GM19193 (cell line): ENCODE measurements at regions not wholly inside any gene's neighbourhood (a gene's known extent, or its start where the extent isn't known, plus 50 kb on each side); places are given as distances from the start of the nearest gene placed in this dataset.

Experiments
- POLR2A ChIP-seq: IDR thresholded peaks from 4 replicates; pipeline ENCODE4 v1.6.1; 2011; ENCODE audit not compliant: insufficient read depth, insufficient read length; ENCODE audit errors: extremely low read depth

DNA sequence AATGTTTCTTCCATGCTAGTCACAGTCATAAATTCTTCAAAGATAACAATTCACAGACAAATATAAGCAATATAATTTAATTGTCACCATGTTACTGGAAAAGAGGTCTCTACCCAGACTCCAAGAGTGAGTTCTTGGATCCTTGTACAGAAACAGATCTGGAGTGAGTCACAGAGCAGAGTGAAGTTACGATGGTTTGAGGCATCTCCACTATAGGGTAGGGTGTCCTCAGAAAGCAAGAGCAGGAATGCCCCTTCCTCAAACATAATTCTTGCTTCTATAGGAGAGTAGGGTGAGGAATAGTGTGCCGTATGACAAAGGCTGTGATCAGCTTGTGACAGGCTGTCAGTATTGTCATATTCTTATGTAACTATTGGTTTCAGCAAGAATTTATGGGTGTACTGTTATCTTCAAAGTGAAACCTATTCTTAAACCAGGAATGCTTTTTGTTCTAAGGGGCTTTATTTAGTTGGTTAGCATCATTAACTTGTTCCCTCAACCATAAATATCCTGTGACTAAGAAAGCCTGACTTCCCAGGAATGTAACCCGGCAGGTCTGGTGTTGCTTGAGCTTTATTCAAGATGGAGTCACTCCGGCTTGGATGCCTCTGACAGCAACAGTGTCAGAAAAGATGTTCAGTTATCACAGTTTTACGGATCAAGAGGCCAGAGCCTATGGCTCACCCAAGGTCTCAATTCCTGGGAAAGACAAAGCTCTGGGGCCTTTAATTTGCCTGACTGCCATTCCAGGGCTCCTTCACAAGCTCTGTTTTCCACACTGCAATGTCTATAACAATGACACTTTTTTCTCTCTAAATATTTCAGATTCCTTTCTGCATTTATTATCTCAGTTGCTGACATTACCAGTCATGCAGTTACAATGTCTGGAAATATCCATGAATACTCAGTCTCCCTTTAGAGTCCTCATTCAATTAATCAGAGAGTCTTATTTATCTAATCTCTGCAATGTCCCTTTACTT, 298.6 kb downstream of the C6orf118 start:
- no peak for TF ChIP-seq POLR2A

DNA sequence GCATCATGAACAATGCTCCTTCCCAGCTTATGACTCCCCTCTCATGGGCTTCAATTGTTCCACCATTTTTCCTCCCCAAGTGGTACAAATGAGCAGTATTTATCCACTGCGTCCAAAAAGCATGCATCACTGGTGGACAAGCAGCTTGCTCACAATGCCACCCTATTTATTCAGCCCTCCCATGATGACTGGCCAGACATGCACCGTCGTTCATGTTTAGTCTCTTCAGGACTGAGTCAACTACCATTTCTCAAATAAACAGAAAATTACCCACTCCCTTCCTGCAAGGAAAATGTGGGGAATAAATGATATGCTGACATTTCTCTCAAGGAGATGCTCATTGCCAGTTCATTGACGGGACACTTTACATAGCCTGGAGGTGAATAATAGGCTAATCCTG, 300.4 kb downstream of the C6orf118 start:
- no peak for TF ChIP-seq POLR2A

DNA sequence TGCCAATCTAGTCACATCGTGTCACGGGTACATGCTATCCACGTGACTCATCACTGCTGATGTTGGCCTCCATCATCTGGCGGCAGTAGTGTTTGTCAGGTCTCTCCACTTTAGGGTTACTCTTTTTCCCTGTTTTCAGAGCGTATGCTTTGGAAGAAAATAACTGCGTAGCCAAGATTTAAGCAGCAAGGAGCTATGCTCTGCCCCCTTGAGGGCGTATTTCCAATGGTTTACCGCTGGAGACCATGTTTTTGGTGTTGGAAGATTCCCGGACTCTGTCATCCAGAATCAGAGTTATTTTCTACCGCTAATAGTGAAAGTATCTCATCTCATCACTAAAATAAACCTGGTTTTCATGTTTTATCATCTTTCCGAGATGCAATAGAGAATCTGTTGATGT, 306.5 kb downstream of the C6orf118 start:
- no peak for TF ChIP-seq POLR2A

DNA sequence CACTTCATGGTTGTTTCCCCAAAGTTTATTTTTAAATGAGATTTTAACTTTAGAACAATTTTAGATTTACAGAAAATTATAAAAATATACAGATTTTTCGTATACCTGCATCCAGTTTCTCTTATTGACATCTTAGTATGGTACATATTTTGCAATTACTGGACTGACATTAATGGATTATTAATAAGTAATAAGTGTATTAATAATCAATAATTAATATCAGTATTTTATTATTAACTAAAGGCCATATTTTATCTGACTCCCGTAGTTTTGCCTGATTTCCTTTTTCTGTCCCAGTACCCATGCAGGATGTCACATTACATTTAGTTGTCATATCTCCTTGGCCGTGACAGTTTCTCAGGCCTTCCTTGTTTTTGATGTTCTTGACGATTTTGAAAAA, 307.0 kb downstream of the C6orf118 start:
- TF ChIP-seq POLR2A: no peak

DNA sequence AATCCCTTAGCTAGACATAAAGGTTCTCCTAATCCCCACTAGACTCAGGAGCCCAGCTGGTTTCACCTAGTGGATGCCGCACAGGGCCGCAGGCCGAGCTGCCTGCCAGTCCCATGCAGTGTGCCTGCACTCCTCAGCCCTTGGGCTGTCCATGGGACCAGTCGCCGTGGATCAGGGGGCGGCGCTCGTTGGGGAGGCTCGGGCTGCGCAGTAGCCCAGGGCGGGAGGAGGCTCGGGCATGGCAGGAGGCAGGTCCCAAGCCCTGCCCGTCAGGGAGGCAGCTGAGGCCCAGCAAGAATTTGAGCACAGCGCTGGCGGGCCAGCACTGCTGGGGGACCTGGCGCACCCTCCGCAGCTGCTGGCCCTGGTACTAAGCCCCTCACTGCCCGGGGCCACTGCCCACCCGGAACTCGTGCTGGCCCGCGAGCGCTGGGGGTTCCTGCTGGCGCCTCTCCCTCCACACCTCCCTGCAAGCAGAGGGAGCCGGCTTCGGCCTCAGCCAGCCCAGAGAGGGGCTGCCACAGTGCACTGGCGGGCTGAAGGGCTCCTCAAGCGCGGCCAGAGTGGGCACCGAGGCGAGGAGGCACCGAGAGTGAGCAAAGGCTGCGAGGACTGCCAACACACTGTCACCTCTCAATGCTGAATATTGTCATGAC, 307.8 kb downstream of the C6orf118 start:
- TF ChIP-seq POLR2A: no peak

DNA sequence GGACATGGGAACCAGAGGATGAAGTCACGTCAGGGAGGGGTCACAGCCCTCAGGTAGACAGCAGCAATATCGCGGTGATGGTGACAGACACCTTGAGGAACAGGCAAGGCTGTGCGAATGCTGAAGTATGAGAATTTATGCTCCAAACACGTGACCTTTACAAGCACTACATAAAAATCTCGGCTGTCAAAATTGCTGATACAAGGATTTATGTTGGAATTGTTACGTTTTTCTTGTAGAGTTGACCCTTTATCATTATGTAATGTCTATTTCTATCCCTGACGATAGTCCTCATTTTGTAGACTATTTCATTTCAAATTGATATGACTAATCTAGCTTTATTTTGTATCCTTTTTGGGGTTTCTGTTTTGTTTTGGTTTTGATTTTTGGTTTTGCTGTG, 311.1 kb downstream of the C6orf118 start:
- TF ChIP-seq POLR2A: no peak

DNA sequence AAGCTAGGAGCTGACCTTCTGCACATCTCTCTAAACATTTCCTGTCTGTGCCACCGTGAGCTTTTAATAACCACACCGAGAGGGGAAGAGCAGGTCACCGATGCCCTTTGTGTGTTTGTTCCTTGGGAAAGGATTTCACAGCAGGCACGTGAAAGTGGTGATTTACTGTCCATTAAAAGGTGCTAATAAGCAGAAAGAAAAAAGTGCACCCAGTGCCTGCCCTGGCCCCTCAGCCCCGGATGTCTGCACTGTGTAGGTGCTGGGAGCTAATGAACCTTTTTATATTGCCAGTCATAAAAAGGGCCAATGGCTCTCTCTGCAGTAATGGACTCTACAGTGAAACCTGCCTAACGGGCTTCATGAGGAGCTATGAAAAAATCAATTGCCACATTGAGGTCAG, 312.6 kb downstream of the C6orf118 start:
- no peak for TF ChIP-seq POLR2A

DNA sequence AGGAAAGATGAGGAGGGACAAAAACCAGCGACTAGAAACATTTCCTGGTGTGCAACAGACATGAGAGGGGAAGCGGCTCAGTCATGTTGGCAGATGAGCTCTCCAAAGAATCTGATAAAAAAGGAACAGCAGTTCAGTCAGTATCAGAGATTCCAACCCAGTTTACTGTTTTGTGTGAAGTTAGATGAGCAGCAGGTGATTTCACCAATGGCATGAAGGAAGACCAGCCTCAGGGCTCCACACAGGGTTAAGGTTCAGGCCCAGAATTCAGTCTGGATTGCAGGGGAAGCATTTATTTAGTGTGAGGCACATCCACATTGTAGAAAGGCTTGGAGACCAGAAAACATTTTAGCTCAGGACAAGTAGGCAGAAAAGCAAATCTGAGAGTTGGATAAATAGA, 317.8 kb downstream of the C6orf118 start:
- no peak for TF ChIP-seq POLR2A

DNA sequence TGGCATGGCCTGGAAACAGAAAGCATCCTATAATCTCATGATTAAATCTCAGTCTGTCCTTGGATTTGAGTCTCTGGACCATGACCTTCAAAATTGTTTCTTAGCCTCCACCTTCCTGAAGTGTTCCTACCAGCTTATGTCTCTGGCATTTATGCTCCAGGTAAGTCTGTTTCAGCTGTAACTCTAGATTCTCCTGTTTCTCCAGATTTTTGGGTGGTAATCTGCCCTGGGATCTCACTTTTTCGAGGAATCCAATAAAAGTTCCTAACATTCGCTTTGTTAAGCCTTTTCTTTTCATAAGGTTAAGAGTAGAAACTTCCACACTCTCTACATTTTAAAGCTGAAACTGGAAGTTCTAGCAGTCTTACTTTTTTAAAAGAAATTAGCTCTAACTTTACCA, 318.5 kb downstream of the C6orf118 start:
- TF ChIP-seq POLR2A: no peak

DNA sequence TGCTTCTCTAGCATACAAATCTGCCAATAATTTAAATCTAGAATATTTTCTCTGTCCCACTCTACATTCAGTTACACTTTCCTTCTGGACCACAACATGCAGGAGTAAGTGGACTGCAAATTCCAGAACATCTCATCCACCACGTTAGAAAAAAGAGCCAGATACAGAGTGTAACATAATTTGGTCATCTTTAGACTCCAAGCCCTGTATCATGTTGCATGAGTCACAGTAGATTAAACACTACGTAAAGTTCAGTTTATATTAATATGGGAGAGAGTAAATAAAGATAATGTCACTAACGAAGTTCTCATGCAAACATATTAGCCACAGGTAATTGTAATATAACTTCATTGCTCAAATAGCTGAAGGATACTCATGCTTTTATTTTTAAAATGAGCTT, 327.0 kb downstream of the C6orf118 start:
- TF ChIP-seq POLR2A: no peak

DNA sequence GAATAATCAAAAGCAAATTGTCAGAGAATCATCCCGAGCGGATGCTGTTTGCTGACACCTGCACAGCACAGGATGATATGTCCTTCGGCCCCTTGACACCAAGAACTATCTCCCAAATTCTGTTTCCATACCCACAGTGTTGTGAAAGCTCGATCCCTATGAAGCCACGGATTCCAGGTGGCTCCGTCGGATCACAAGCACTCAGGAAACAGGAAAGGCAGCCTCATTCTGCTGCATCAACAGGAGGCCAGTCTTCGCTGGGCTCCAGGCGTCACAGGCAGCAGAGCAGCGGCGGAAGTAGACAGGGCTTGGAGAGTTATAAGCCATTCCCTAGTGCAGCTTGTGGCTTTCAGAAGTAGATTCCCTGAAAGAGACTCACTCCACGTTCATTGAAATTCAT, 342.3 kb downstream of the C6orf118 start:
- TF ChIP-seq POLR2A: no peak

DNA sequence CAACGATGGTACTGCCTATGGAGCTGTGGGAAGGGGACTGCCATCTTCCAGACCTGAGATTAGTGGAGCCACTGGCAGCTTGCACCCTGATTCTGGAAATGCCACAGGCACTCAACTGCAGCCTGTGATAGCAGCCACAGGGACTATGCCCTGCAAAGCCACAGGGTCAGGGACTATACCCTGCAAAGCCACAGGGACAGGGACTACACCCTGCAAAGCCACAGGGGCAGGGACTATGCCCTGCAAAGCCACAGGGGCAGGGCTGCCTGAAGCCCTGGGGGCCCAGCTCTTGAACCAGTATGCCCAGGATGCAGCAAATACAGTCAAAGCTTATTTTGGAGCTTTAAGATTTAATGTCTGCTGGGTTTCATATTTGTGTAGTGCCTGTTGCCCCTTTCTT, 346.6 kb downstream of the C6orf118 start:
- no peak for TF ChIP-seq POLR2A

DNA sequence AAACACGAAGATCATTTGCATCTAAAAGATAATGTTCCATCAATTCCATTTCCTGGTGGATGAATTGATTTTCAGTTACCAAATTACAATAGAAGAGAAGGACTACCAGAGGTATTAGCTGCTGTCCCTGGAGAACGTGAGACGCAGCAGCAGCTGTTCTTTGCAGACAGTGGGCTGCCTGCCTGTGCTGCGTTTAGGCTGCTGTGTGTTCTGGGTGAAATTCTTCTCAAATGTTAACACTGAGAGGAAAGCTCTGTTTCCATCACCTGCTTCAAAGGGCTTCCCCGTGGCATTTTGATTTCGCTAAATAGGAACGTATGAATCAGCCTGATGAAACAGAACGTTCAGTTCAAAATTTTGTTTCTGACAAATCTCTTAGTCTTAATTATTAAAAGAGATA, 362.2 kb downstream of the C6orf118 start:
- TF ChIP-seq POLR2A: no peak

DNA sequence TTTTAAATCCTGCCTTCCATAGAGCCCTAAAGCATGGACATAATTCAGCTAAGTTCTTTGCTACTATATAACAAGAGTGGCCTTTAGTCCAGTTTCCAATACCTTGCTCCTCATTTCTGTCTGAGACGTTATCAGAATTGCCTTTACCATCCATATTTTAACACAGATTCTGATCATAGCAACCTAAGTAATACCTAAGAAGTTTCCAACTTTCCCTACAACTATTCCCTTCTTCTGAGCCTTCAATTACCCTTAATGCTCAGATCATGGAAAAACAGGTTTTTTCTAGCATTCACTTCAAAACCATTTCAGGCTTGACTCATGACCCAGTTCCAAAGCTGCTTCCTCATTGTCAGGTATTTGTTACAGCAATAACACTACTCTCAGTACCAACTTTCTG, 367.1 kb downstream of the C6orf118 start:
- no peak for TF ChIP-seq POLR2A

DNA sequence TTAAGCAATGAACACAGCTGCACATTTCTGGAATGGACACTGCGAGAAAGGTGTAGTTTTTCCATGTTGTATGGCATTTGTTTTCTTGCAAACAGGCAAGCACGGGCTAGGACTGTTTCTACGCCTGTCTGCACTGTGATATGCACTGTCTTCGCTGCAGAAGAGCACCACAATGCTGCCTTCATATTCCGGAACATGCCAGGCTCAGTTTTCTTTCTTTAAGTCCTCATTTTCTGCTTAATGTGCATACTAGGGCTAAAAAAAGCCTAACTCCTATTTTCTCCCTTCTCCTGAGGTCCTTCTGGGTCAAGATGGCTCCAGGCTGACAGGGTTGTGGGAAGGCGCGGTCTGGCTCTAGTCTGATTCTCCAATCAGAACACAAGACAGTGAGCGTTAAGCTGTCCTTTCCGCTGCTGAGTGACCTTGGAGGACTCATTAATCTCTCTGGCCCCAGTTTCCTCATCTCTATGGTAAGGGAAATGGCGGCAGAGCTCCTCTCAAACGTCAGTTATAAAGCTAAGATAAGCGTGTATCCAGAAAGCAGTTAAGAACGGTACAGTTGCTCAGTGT, 379.9 kb downstream of the C6orf118 start:
- TF ChIP-seq POLR2A: no peak

DNA sequence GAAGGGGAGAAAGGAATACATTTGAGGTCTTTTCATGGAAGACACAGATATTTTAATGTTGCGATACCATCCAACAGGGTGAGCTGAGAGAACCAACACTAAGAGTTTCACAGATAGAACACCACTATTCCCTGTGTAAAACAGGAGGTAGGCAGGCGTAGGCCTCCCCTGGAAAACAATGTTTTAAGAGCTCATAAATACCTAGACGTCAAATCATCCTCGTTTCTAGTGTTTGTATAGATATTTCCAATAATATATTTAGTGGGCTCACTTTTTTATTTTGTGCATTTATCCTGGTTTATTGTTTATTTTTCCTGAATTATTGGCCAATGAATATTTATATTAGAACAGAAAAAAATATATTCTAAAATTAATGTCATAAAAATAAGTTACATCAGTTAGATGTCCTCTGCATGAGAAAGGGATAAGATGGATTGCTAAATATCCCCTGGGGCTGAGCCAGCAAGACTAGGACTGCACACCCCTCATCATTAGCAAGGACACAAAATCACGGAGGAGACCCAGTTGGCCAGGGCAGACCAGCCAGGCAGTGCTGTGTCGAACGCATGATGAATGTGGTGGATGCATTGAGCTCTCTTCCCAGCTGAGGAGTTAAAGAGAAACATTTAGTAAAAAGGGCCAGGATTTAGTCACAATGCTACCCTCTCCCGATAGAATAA, 380.5 kb downstream of the C6orf118 start:
- TF ChIP-seq POLR2A: no peak

DNA sequence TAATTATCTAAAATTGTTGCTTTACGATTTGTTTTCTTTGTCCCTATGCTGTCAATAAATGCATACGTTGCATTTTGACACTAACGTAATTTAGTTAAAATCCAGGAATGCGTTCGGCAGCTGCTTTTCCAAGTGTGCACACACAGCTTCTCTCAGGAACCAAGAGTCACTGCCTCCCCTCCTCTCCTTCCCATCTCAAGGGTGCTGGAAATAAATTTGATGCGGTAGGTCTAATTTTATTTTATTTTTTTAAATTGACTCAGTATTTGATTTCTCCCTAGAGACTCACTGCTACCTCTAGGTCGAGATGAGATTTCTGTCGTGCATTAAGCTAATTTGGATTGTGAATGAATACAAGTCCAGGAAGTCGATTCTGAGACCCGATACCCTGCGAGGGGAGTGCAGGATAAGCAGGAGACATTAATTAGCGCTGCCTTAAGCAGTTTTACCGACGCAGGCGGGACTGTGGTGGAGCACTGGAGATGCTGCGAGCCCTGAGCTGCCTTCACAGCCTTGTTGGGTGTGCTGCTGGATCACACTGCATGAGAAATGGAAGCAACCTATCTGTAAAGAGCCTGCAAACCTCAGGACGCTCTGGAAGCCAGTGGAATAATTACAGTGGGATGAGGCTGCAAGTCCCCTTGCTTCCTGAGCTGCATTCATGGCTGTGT, 381.2 kb downstream of the C6orf118 start:
- TF ChIP-seq POLR2A: no peak
